RWPE2 (cell line): ENCODE measurements at regions not wholly inside any gene's neighbourhood (a gene's known extent, or its start where the extent isn't known, plus 50 kb on each side); places are given as distances from the start of the nearest gene placed in this dataset.

Source experiments
- ATAC-seq: fragments of 200-7000 bp; cut with Tn5 transposase; 3 replicates; pipeline ENCODE4 v1.9.1; 2021; ENCODE audit warnings: low read depth
- DNase-seq: peaks from one replicate; pipeline ENCODE4 v3.0.0-alpha.2; 2020; ENCODE audit warnings: low spot score
- H3K27ac ChIP-seq: fragments of 450-650 bp; 2 replicates; pipeline ENCODE4 v1.5.1; 2017; ENCODE audit warnings: mild to moderate bottlenecking; ENCODE audit not compliant: poor library complexity, severe bottlenecking
- H3K27me3 ChIP-seq: fragments of 250-450 bp; sonication (Bioruptor Pico); 2 replicates; pipeline ENCODE4 v1.5.1; 2021; ENCODE audit warnings: mild to moderate bottlenecking, moderate library complexity; ENCODE audit not compliant: insufficient read depth, poor library complexity, severe bottlenecking
- H3K36me3 ChIP-seq: fragments of 250-450 bp; sonication (Bioruptor Pico); 2 replicates; pipeline ENCODE4 v1.5.1; 2020; ENCODE audit warnings: low read depth, mild to moderate bottlenecking, moderate library complexity
- H3K4me1 ChIP-seq: fragments of 250-450 bp; sonication (Bioruptor Pico); 2 replicates; pipeline ENCODE4 v1.5.1; 2021; ENCODE audit warnings: mild to moderate bottlenecking, moderate library complexity; ENCODE audit not compliant: insufficient read depth, poor library complexity, severe bottlenecking
- H3K4me3 ChIP-seq: fragments of 250-450 bp; sonication (Bioruptor Pico); 2 replicates; pipeline ENCODE4 v1.5.1; 2021; ENCODE audit warnings: mild to moderate bottlenecking, moderate library complexity; ENCODE audit not compliant: severe bottlenecking
- H3K9me3 ChIP-seq: fragments of 250-450 bp; sonication (Bioruptor Pico); 2 replicates; pipeline ENCODE4 v1.5.1; 2021; ENCODE audit warnings: mild to moderate bottlenecking, moderate library complexity; ENCODE audit not compliant: severe bottlenecking
- TF ChIP-seq, protein P1 (sequence below): fragments of 450-650 bp; IDR thresholded peaks from one replicate; pipeline ENCODE4 v1.5.1; 2017; ENCODE audit warnings: mild to moderate bottlenecking, moderate library complexity; ENCODE audit not compliant: poor library complexity, severe bottlenecking

DNA sequence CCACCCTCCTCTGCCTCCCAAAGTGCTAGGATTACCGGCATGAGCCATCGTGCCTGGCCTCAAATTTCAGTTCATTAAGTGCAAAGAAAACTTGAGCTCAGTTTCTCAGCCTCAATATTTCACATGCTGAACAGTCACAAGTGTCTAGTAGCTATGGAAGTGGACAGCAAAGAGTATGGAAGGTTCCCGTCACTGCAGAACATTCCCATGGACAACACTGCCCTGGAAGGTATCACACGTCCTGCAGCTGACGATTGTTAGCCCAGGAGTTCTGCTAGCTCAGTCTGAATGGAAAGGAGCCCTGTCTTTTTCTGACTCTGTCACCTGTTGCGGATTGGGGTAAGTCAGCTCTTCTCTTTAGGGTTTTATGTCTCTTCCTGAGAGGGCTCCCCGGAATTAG, 86.2 kb upstream of the PTPRM start:
- no peaks in the 10 kb centered on the region for H3K27me3 ChIP-seq
- DNase-seq (no peak), ATAC-seq (no peak)
- H3K4me1 ChIP-seq = no peaks in the 10 kb centered on the region
- no peak overlapping the region for H3K4me3 ChIP-seq
- no peaks in the 10 kb centered on the region for H3K36me3 ChIP-seq
- no peaks in the 10 kb centered on the region for H3K9me3 ChIP-seq
- no peak overlapping the region for H3K27ac ChIP-seq
- TF ChIP-seq, protein P1, sequence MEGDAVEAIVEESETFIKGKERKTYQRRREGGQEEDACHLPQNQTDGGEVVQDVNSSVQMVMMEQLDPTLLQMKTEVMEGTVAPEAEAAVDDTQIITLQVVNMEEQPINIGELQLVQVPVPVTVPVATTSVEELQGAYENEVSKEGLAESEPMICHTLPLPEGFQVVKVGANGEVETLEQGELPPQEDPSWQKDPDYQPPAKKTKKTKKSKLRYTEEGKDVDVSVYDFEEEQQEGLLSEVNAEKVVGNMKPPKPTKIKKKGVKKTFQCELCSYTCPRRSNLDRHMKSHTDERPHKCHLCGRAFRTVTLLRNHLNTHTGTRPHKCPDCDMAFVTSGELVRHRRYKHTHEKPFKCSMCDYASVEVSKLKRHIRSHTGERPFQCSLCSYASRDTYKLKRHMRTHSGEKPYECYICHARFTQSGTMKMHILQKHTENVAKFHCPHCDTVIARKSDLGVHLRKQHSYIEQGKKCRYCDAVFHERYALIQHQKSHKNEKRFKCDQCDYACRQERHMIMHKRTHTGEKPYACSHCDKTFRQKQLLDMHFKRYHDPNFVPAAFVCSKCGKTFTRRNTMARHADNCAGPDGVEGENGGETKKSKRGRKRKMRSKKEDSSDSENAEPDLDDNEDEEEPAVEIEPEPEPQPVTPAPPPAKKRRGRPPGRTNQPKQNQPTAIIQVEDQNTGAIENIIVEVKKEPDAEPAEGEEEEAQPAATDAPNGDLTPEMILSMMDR = no peak

DNA sequence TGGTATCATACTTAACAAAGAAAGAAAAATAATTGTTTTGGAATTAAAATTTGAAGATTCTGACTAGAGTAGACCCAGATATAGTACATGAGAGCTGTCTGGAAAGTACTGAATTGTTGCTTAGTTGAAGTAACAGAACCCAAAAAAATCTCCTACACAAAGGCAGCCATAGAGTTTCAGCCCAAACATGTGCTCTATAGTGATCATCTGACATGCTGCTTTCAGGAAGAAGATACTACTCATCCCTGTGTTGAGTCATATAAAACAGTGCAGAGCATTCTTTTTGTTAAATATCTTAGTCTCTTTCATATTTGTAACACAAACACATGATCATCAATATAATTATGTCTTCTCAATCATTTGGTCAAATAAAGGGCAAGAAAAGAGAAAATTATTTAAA, 84.8 kb upstream of the PTPRM start:
- Histone ChIP-seq H3K36me3 (no peaks in the 10 kb centered on the region), H3K9me3 (no peaks in the 10 kb centered on the region), H3K27ac (no peak overlapping the region), H3K27me3 (no peaks in the 10 kb centered on the region), H3K4me1 (no peaks in the 10 kb centered on the region), H3K4me3 (no peak overlapping the region)
- TF ChIP-seq, protein P1 = no peak
- ATAC-seq (peak; percentile 49; the same call in 1 of the 3 replicates), DNase-seq (no peak)

DNA sequence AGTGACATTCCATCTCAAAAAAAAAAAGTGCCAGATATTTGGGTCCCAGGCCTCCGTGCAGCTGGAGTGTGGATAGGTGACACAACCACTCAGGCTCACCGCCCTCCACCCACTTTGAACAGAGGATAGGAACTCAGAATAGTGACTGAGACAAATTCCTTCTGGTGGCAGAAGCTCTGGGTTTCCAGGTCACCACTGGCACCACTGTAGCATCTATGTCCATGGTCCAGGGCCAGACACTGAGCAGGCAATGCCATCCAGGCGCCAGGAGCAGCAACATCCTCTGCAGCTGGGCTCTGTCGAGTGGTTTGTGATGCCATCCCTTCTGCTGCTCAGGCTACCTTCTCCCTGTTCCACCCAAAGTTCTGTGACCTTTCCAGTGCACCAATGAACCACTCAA, 81.5 kb upstream of the PTPRM start:
- Histone ChIP-seq H3K27ac (no peak overlapping the region), H3K36me3 (no peaks in the 10 kb centered on the region), H3K4me3 (no peak overlapping the region), H3K9me3 (no peaks in the 10 kb centered on the region), H3K27me3 (no peaks in the 10 kb centered on the region), H3K4me1 (no peaks in the 10 kb centered on the region)
- ATAC-seq (no peak), DNase-seq (no peak)
- TF ChIP-seq, protein P1 = no peak

DNA sequence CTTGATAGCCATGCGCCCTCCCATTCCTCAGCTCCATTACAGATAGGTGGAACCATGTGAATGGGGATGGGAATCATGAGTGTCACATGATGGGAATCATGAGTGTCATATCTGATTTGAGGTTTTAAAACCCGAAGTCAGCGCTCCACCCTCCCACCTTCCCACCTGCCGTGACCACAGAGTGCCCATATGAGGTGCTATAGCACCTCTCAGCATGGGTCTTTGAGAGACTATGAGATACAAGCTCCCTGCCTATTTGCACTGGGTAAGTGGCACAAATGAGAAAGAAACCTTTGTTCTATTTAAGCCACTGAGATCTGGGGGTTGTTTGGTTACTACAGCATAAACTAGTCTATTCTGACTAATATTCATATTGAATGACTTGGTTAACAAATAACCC, 78.5 kb upstream of the PTPRM start:
- ATAC-seq = no peak
- Histone ChIP-seq H3K36me3 (no peaks in the 10 kb centered on the region), H3K4me1 (no peaks in the 10 kb centered on the region), H3K27me3 (no peaks in the 10 kb centered on the region), H3K4me3 (no peak overlapping the region), H3K9me3 (no peaks in the 10 kb centered on the region), H3K27ac (no peak overlapping the region)
- DNase-seq = no peak
- TF ChIP-seq, protein P1 = no peak

DNA sequence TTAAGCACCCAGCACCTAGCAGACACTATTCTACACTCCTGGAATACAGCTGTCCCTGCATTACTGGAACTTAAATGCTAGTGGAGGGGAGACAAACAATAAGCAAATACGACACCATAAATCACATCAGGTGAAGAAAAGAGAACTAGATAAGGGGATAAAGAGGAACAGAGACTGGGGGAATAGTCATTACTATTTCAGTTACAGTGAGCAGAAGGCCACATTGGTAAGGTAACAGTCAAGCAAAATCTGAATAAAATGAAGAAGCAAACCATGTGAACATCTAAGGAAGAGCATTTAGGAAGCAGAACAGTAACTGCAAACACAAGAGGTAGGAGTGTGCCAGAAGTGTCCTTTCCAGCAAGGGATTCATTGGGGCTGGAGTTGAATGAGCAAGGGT, 77.0 kb upstream of the PTPRM start:
- Histone ChIP-seq H3K9me3 (no peaks in the 10 kb centered on the region), H3K27me3 (no peaks in the 10 kb centered on the region), H3K4me1 (no peaks in the 10 kb centered on the region), H3K36me3 (no peaks in the 10 kb centered on the region), H3K4me3 (no peak overlapping the region), H3K27ac (no peak overlapping the region)
- TF ChIP-seq, protein P1 = no peak
- no peak for ATAC-seq
- DNase-seq = no peak
